ENCODE measurements at regions not wholly inside any gene's neighbourhood (a gene's known extent, or its start where the extent isn't known, plus 50 kb on each side); places are given as distances from the start of the nearest gene placed in this dataset.
"Not testable (repeated sequence)": the region's sequence is repeated elsewhere in the genome, so short reads cannot be mapped to it uniquely, and the experiment has no call there.

- in situ Hi-C loops (cut with MboI; ENCODE audit: low pct_unique_long_range_greater_than_20kb in 2 of 9, low sequenced_read_pairs in 9 of 9, unreplicated experiment in 9 of 9), result no loop called here
- Histone ChIP-seq H3K4me3 (no peak overlapping the region), H3K4me1 (replicated peaks in 1 of 2) (no peaks in the 10 kb centered on the region), H3K27ac (no peak overlapping the region)
- peak in 1 of 8 experiments; percentile 37 for ATAC-seq (replicated peaks in 6 of 8)
Measured at GRCh38 chr6:120764312-120764711, 570.0 kb downstream of the TBC1D32 start.

- in situ Hi-C loops (cut with MboI; ENCODE audit: low pct_unique_long_range_greater_than_20kb in 2 of 9, low sequenced_read_pairs in 9 of 9, unreplicated experiment in 9 of 9), result no loop called here
- no peaks in the 10 kb centered on the region for H3K4me1 ChIP-seq (replicated peaks in 1 of 2)
- no peak overlapping the region for H3K4me3 ChIP-seq
- H3K27ac ChIP-seq, result no peak overlapping the region
- 0 to 100% (median 82%) methylated on average over 1 of the region's 1 CpG; no CpG with 5 or more reads in 1 of the 10 experiments for WGBS, 10 experiments
- ATAC-seq (replicated peaks in 6 of 8), result no peak
Measured at GRCh38 chr6:120759570-120759969, 574.7 kb downstream of the TBC1D32 start.

- 64 to 69% methylated on average over 3 to 6 of the region's 12 CpGs; no CpG with 5 or more reads in 8 of the 10 experiments for WGBS, 10 experiments
- in situ Hi-C loops (cut with MboI; ENCODE audit: low pct_unique_long_range_greater_than_20kb in 2 of 9, low sequenced_read_pairs in 9 of 9, unreplicated experiment in 9 of 9); H3K4me1 ChIP-seq (replicated peaks in 1 of 2); ATAC-seq (replicated peaks in 6 of 8); H3K27ac ChIP-seq: not testable (repeated sequence)
- peak overlapping the region in 1 of 5 donors; percentile 21 for H3K4me3 ChIP-seq
Measured at GRCh38 chr6:120748574-120748973, 585.7 kb downstream of the TBC1D32 start.

GRCh38 chr6:120736740-120737139 lies 597.5 kb downstream of the TBC1D32 start:
- Histone ChIP-seq H3K27ac (no peak overlapping the region), H3K4me1 (replicated peaks in 1 of 2) (peaks cover 0 to under 1% of the 10 kb centered on the region in 2 donors), H3K4me3 (no peak overlapping the region)
- ATAC-seq (replicated peaks in 6 of 8), result no peak
- in situ Hi-C loops (cut with MboI; ENCODE audit: low pct_unique_long_range_greater_than_20kb in 2 of 9, low sequenced_read_pairs in 9 of 9, unreplicated experiment in 9 of 9), result no loop called here
- 42 to 100% (median 88%) methylated on average over 1 to 2 of the region's 2 CpGs; no CpG with 5 or more reads in 6 of the 10 experiments for WGBS, 10 experiments

GRCh38 chr6:120735641-120736040 lies 598.6 kb downstream of the TBC1D32 start:
- H3K27ac ChIP-seq, result no peak overlapping the region
- WGBS, 10 experiments, result 0 to 86% (median 72%) methylated on average over 1 to 2 of the region's 2 CpGs; no CpG with 5 or more reads in 2 of the 10 experiments
- H3K4me3 ChIP-seq, result no peak overlapping the region
- no peak for ATAC-seq (replicated peaks in 6 of 8)
- in situ Hi-C loops (cut with MboI; ENCODE audit: low pct_unique_long_range_greater_than_20kb in 2 of 9, low sequenced_read_pairs in 9 of 9, unreplicated experiment in 9 of 9), result no loop called here
- no peaks in the 10 kb centered on the region for H3K4me1 ChIP-seq (replicated peaks in 1 of 2)

GRCh38 chr6:120711255-120711654 lies 623.0 kb downstream of the TBC1D32 start:
- no peak overlapping the region for H3K4me3 ChIP-seq
- no peaks in the 10 kb centered on the region for H3K4me1 ChIP-seq (replicated peaks in 1 of 2)
- ATAC-seq (replicated peaks in 6 of 8), result no peak
- WGBS, 10 experiments, result 0 to 100% (median 67%) methylated on average over 1 to 3 of the region's 3 CpGs; no CpG with 5 or more reads in 1 of the 10 experiments
- in situ Hi-C loops (cut with MboI; ENCODE audit: low pct_unique_long_range_greater_than_20kb in 2 of 9, low sequenced_read_pairs in 9 of 9, unreplicated experiment in 9 of 9), result no loop called here
- H3K27ac ChIP-seq, result no peak overlapping the region

GRCh38 chr6:120700001-120700400 lies 634.3 kb downstream of the TBC1D32 start:
- WGBS, 10 experiments, result 0 to 100% (median 76%) methylated on average over 1 to 4 of the region's 4 CpGs; no CpG with 5 or more reads in 1 of the 10 experiments
- no peaks in the 10 kb centered on the region for H3K4me1 ChIP-seq (replicated peaks in 1 of 2)
- no peak for ATAC-seq (replicated peaks in 6 of 8)
- in situ Hi-C loops (cut with MboI; ENCODE audit: low pct_unique_long_range_greater_than_20kb in 2 of 9, low sequenced_read_pairs in 9 of 9, unreplicated experiment in 9 of 9), result no loop called here
- H3K27ac ChIP-seq, result no peak overlapping the region
- no peak overlapping the region for H3K4me3 ChIP-seq

GRCh38 chr6:120686492-120686891 lies 647.8 kb downstream of the TBC1D32 start:
- Histone ChIP-seq H3K4me1 (replicated peaks in 1 of 2) (no peaks in the 10 kb centered on the region), H3K4me3 (no peak overlapping the region), H3K27ac (no peak overlapping the region)
- no peak for ATAC-seq (replicated peaks in 6 of 8)
- WGBS, 10 experiments, result 5 to 100% (median 83%) methylated on average over 1 to 3 of the region's 3 CpGs; no CpG with 5 or more reads in 1 of the 10 experiments
- in situ Hi-C loops (cut with MboI; ENCODE audit: low pct_unique_long_range_greater_than_20kb in 2 of 9, low sequenced_read_pairs in 9 of 9, unreplicated experiment in 9 of 9), result no loop called here

- WGBS, 10 experiments, result 4 to 93% (median 74%) methylated on average over 2 to 3 of the region's 3 CpGs; no CpG with 5 or more reads in 1 of the 10 experiments
- ATAC-seq (replicated peaks in 6 of 8), result no peak
- H3K4me3 ChIP-seq, result no peak overlapping the region
- in situ Hi-C loops (cut with MboI; ENCODE audit: low pct_unique_long_range_greater_than_20kb in 2 of 9, low sequenced_read_pairs in 9 of 9, unreplicated experiment in 9 of 9), result no loop called here
- H3K4me1 ChIP-seq (replicated peaks in 1 of 2), result no peaks in the 10 kb centered on the region
- H3K27ac ChIP-seq, result no peak overlapping the region
Measured at GRCh38 chr6:120682145-120682544, 652.1 kb downstream of the TBC1D32 start.

GRCh38 chr6:120681204-120681603 lies 653.1 kb downstream of the TBC1D32 start:
- WGBS, 10 experiments, result 0 to 100% (median 75%) methylated on average over 1 to 2 of the region's 2 CpGs
- H3K4me1 ChIP-seq (replicated peaks in 1 of 2), result no peaks in the 10 kb centered on the region
- H3K27ac ChIP-seq, result no peak overlapping the region
- H3K4me3 ChIP-seq, result no peak overlapping the region
- in situ Hi-C loops (cut with MboI; ENCODE audit: low pct_unique_long_range_greater_than_20kb in 2 of 9, low sequenced_read_pairs in 9 of 9, unreplicated experiment in 9 of 9), result no loop called here
- no peak for ATAC-seq (replicated peaks in 6 of 8)

- H3K27ac ChIP-seq, result no peak overlapping the region
- no peak for ATAC-seq (replicated peaks in 6 of 8)
- no peaks in the 10 kb centered on the region for H3K4me1 ChIP-seq (replicated peaks in 1 of 2)
Measured at GRCh38 chr6:120675886-120676285, 658.4 kb downstream of the TBC1D32 start.

GRCh38 chr6:120671519-120671918 lies 662.8 kb downstream of the TBC1D32 start:
- peak in 1 of 8 experiments; percentile 32 for ATAC-seq (replicated peaks in 6 of 8)
- WGBS, 10 experiments, result 7 to 61% (median 29%) methylated on average over 1 to 4 of the region's 4 CpGs; no CpG with 5 or more reads in 3 of the 10 experiments

More at GRCh38 chr6:120675886-120676285, 658.4 kb downstream of the TBC1D32 start:
- H3K4me3 ChIP-seq, result no peak overlapping the region
- 0 to 94% (median 67%) methylated on average over 1 to 3 of the region's 3 CpGs; no CpG with 5 or more reads in 2 of the 10 experiments for WGBS, 10 experiments
- in situ Hi-C loops (cut with MboI; ENCODE audit: low pct_unique_long_range_greater_than_20kb in 2 of 9, low sequenced_read_pairs in 9 of 9, unreplicated experiment in 9 of 9), result no loop called here

GRCh38 chr6:120652506-120652905 lies 681.8 kb downstream of the TBC1D32 start:
- no peak overlapping the region for H3K27ac ChIP-seq
- WGBS, 10 experiments, result 19 to 100% (median 57%) methylated on average over 1 to 2 of the region's 2 CpGs
- H3K4me3 ChIP-seq, result no peak overlapping the region
- no peak for ATAC-seq (replicated peaks in 6 of 8)
- peaks cover 0 to 5% of the 10 kb centered on the region in 2 donors for H3K4me1 ChIP-seq (replicated peaks in 1 of 2)
- in situ Hi-C loops (cut with MboI; ENCODE audit: low pct_unique_long_range_greater_than_20kb in 2 of 9, low sequenced_read_pairs in 9 of 9, unreplicated experiment in 9 of 9), result no loop called here

More at GRCh38 chr6:120671519-120671918, 662.8 kb downstream of the TBC1D32 start:
- Histone ChIP-seq H3K27ac (no peak overlapping the region), H3K4me1 (replicated peaks in 1 of 2) (no peaks in the 10 kb centered on the region), H3K4me3 (no peak overlapping the region)
- in situ Hi-C loops (cut with MboI; ENCODE audit: low pct_unique_long_range_greater_than_20kb in 2 of 9, low sequenced_read_pairs in 9 of 9, unreplicated experiment in 9 of 9), result no loop called here

GRCh38 chr6:120648713-120649112 lies 685.6 kb downstream of the TBC1D32 start:
- no peak overlapping the region for H3K4me3 ChIP-seq
- 0 to 42% (median 33%) methylated on average over 1 to 2 of the region's 2 CpGs; no CpG with 5 or more reads in 1 of the 10 experiments for WGBS, 10 experiments
- no peaks in the 10 kb centered on the region for H3K4me1 ChIP-seq (replicated peaks in 1 of 2)
- in situ Hi-C loops (cut with MboI; ENCODE audit: low pct_unique_long_range_greater_than_20kb in 2 of 9, low sequenced_read_pairs in 9 of 9, unreplicated experiment in 9 of 9), result no loop called here
- no peak for ATAC-seq (replicated peaks in 6 of 8)
- no peak overlapping the region for H3K27ac ChIP-seq

Measured in motor neuron (in vitro differentiated cells).